Progenitor cell of endocrine pancreas (in vitro differentiated cells): ENCODE measurements at regions not wholly inside any gene's neighbourhood (a gene's known extent, or its start where the extent isn't known, plus 50 kb on each side); places are given as distances from the start of the nearest gene placed in this dataset.
"Not testable (repeated sequence)": the region's sequence is repeated elsewhere in the genome, so short reads cannot be mapped to it uniquely, and the experiment has no call there.

ENCODE experiments used
- DNase-seq: peaks from one replicate; pipeline ENCODE4 v3.0.0; 2021; ENCODE audit warnings: low spot score; ENCODE audit not compliant: unreplicated experiment
- H3K27ac Mint-ChIP-seq: 2 replicates; pipeline ENCODE4 v1.8.0; 2021; ENCODE audit warnings: mild to moderate bottlenecking, moderate library complexity, mixed read lengths
- H3K27me3 Mint-ChIP-seq: 2 replicates; pipeline ENCODE4 v1.8.0; 2021; ENCODE audit warnings: mixed read lengths
- H3K36me3 Mint-ChIP-seq: 2 replicates; pipeline ENCODE4 v1.8.0; 2022; ENCODE audit warnings: mixed read lengths; ENCODE audit not compliant: insufficient read depth
- H3K4me1 Mint-ChIP-seq: 2 replicates; pipeline ENCODE4 v1.8.0; 2021; ENCODE audit warnings: low read depth, mixed read lengths
- H3K4me3 Mint-ChIP-seq: 2 replicates; pipeline ENCODE4 v1.8.0; 2021; ENCODE audit warnings: low read depth, mild to moderate bottlenecking, moderate library complexity, mixed read lengths
- H3K9me3 Mint-ChIP-seq: 2 replicates; pipeline ENCODE4 v1.8.0; 2021; ENCODE audit warnings: low read depth, mixed read lengths

- not testable (repeated sequence) for H3K27ac Mint-ChIP-seq, H3K4me3 Mint-ChIP-seq, H3K27me3 Mint-ChIP-seq, H3K4me1 Mint-ChIP-seq, DNase-seq
- H3K9me3 Mint-ChIP-seq, result peaks cover 13% of the 10 kb centered on the region
- peaks cover 36% of the 10 kb centered on the region for H3K36me3 Mint-ChIP-seq
Observed at GRCh38 chr3:125886006-125886405, 83.0 kb upstream of the ROPN1B start.

GRCh38 chr3:125899181-125899580, 69.8 kb upstream of the ROPN1B start:
- DNase-seq, result not testable (repeated sequence)

GRCh38 chr3:125901473-125901872, 67.5 kb upstream of the ROPN1B start:
- H3K4me3 Mint-ChIP-seq, H3K4me1 Mint-ChIP-seq, H3K27me3 Mint-ChIP-seq, DNase-seq, H3K9me3 Mint-ChIP-seq, H3K27ac Mint-ChIP-seq: not testable (repeated sequence)
- H3K36me3 Mint-ChIP-seq, result peaks cover 20% of the 10 kb centered on the region

More at GRCh38 chr3:125899181-125899580, 69.8 kb upstream of the ROPN1B start:
- not testable (repeated sequence) for H3K27ac Mint-ChIP-seq, H3K9me3 Mint-ChIP-seq, H3K27me3 Mint-ChIP-seq, H3K4me3 Mint-ChIP-seq, H3K4me1 Mint-ChIP-seq
- H3K36me3 Mint-ChIP-seq, result peaks cover 13% of the 10 kb centered on the region

- H3K9me3 Mint-ChIP-seq, result not testable (repeated sequence)
Observed at GRCh38 chr3:125903780-125904455, 65.1 kb upstream of the ROPN1B start.

GRCh38 chr3:125907279-125907678, 61.7 kb upstream of the ROPN1B start:
- not testable (repeated sequence) for H3K4me3 Mint-ChIP-seq, DNase-seq, H3K9me3 Mint-ChIP-seq

More at GRCh38 chr3:125903780-125904455, 65.1 kb upstream of the ROPN1B start:
- not testable (repeated sequence) for DNase-seq, H3K27ac Mint-ChIP-seq, H3K4me1 Mint-ChIP-seq, H3K27me3 Mint-ChIP-seq, H3K4me3 Mint-ChIP-seq
- peaks cover 20% of the 10 kb centered on the region for H3K36me3 Mint-ChIP-seq

GRCh38 chr3:125910851-125911250, 58.1 kb upstream of the ROPN1B start:
- not testable (repeated sequence) for H3K4me3 Mint-ChIP-seq, H3K27ac Mint-ChIP-seq

More at GRCh38 chr3:125907279-125907678, 61.7 kb upstream of the ROPN1B start:
- not testable (repeated sequence) for H3K27me3 Mint-ChIP-seq, H3K27ac Mint-ChIP-seq, H3K4me1 Mint-ChIP-seq
- H3K36me3 Mint-ChIP-seq, result peaks cover 12% of the 10 kb centered on the region

GRCh38 chr3:125914608-125915436, 54.2 kb upstream of the ROPN1B start:
- peak overlapping the region; percentile 89 for H3K27ac Mint-ChIP-seq
- not testable (repeated sequence) for H3K27me3 Mint-ChIP-seq, DNase-seq, H3K36me3 Mint-ChIP-seq, H3K9me3 Mint-ChIP-seq, H3K4me1 Mint-ChIP-seq
- peak overlapping the region; percentile 85 for H3K4me3 Mint-ChIP-seq

More at GRCh38 chr3:125910851-125911250, 58.1 kb upstream of the ROPN1B start:
- H3K27me3 Mint-ChIP-seq, H3K36me3 Mint-ChIP-seq, H3K9me3 Mint-ChIP-seq, H3K4me1 Mint-ChIP-seq, DNase-seq: not testable (repeated sequence)

GRCh38 chr3:125915437-125915787, 53.6 kb upstream of the ROPN1B start:
- not testable (repeated sequence) for H3K9me3 Mint-ChIP-seq, H3K36me3 Mint-ChIP-seq, H3K4me1 Mint-ChIP-seq, H3K27me3 Mint-ChIP-seq, DNase-seq
- H3K27ac Mint-ChIP-seq, result peak overlapping the region; percentile 89
- peak overlapping the region; percentile 85 for H3K4me3 Mint-ChIP-seq

- H3K4me1 Mint-ChIP-seq, H3K9me3 Mint-ChIP-seq: not testable (repeated sequence)
- peak; percentile 99 for DNase-seq
Observed at GRCh38 chr3:125915792-125916375, 53.1 kb upstream of the ROPN1B start.

More at GRCh38 chr3:125915792-125916375, 53.1 kb upstream of the ROPN1B start:
- peak overlapping the region; percentile 89 for H3K27ac Mint-ChIP-seq
- H3K4me3 Mint-ChIP-seq, result peak overlapping the region; percentile 85
- H3K36me3 Mint-ChIP-seq, H3K27me3 Mint-ChIP-seq: not testable (repeated sequence)
